BE2C (cell line): ENCODE measurements at regions not wholly inside any gene's neighbourhood (a gene's known extent, or its start where the extent isn't known, plus 50 kb on each side); places are given as distances from the start of the nearest gene placed in this dataset.

Experiments
- DNase-seq: peaks from one replicate; pipeline ENCODE4 v3.0.0-alpha.2; 2020
- H3K27me3 ChIP-seq: fragments of 250-450 bp; sonication (Bioruptor Pico); 2 replicates; pipeline ENCODE4 v1.5.1; 2020; ENCODE audit warnings: mild to moderate bottlenecking
- H3K36me3 ChIP-seq: fragments of 250-450 bp; sonication (Bioruptor Pico); 2 replicates; pipeline ENCODE4 v1.5.1; 2020; ENCODE audit warnings: mild to moderate bottlenecking
- H3K4me1 ChIP-seq: fragments of 250-450 bp; sonication (Bioruptor Pico); 2 replicates; pipeline ENCODE4 v1.5.1; 2020
- H3K4me3 ChIP-seq: 2 replicates; pipeline ENCODE4 v1.5.1; 2011; ENCODE audit warnings: low read depth, low read length
- H3K9me3 ChIP-seq: fragments of 250-450 bp; sonication (Bioruptor Pico); 2 replicates; pipeline ENCODE4 v1.5.1; 2020
- CTCF ChIP-seq: IDR thresholded peaks from 2 replicates; pipeline ENCODE4 v1.5.1; 2012; ENCODE audit warnings: mild to moderate bottlenecking, low read depth, low read length

- no peak for DNase-seq
- peaks cover 26% of the 10 kb centered on the region for H3K27me3 ChIP-seq
These were observed 120.8 kb upstream of the CDCA7L start for GRCh38 chr7:22066522-22066921.

GRCh38 chr7:22064816-22065215 lies 119.1 kb upstream of the CDCA7L start:
- H3K4me3 ChIP-seq, result no peak overlapping the region
- H3K9me3 ChIP-seq, result no peaks in the 10 kb centered on the region
- H3K36me3 ChIP-seq, result no peaks in the 10 kb centered on the region
- no peak for DNase-seq
- no peaks in the 10 kb centered on the region for H3K4me1 ChIP-seq
- peaks cover 34% of the 10 kb centered on the region for H3K27me3 ChIP-seq
- no peak for TF ChIP-seq CTCF

More at GRCh38 chr7:22066522-22066921, 120.8 kb upstream of the CDCA7L start:
- H3K9me3 ChIP-seq, result no peaks in the 10 kb centered on the region
- no peaks in the 10 kb centered on the region for H3K4me1 ChIP-seq
- no peaks in the 10 kb centered on the region for H3K36me3 ChIP-seq
- no peak for TF ChIP-seq CTCF
- no peak overlapping the region for H3K4me3 ChIP-seq

- DNase-seq, result no peak
- no peaks in the 10 kb centered on the region for H3K36me3 ChIP-seq
- no peaks in the 10 kb centered on the region for H3K9me3 ChIP-seq
- TF ChIP-seq CTCF, result no peak
- H3K4me1 ChIP-seq, result no peaks in the 10 kb centered on the region
- no peak overlapping the region for H3K4me3 ChIP-seq
- peaks cover 42% of the 10 kb centered on the region for H3K27me3 ChIP-seq
These were observed 116.1 kb upstream of the CDCA7L start for GRCh38 chr7:22061775-22062174.

- no peak for DNase-seq
- H3K36me3 ChIP-seq, result no peaks in the 10 kb centered on the region
- peaks cover 42% of the 10 kb centered on the region for H3K27me3 ChIP-seq
- no peak for TF ChIP-seq CTCF
- no peaks in the 10 kb centered on the region for H3K9me3 ChIP-seq
- H3K4me1 ChIP-seq, result no peaks in the 10 kb centered on the region
- no peak overlapping the region for H3K4me3 ChIP-seq
These were observed 115.2 kb upstream of the CDCA7L start for GRCh38 chr7:22060863-22061262.

- Histone ChIP-seq H3K36me3 (no peaks in the 10 kb centered on the region), H3K9me3 (no peaks in the 10 kb centered on the region), H3K27me3 (peaks cover 43% of the 10 kb centered on the region), H3K4me1 (no peaks in the 10 kb centered on the region), H3K4me3 (no peak overlapping the region)
- DNase-seq, result no peak
- TF ChIP-seq CTCF, result no peak
These were observed 114.5 kb upstream of the CDCA7L start for GRCh38 chr7:22060197-22060596.

- no peak overlapping the region for H3K4me3 ChIP-seq
- no peaks in the 10 kb centered on the region for H3K36me3 ChIP-seq
- H3K9me3 ChIP-seq, result no peaks in the 10 kb centered on the region; the same call in 1 of the 2 replicates
- peaks cover 72% of the 10 kb centered on the region for H3K27me3 ChIP-seq
- DNase-seq, result no peak
- no peak for TF ChIP-seq CTCF
- H3K4me1 ChIP-seq, result no peaks in the 10 kb centered on the region
These were observed 109.5 kb upstream of the CDCA7L start for GRCh38 chr7:22055226-22055625.
